GM18858 (cell line): ENCODE measurements at regions not wholly inside any gene's neighbourhood (a gene's known extent, or its start where the extent isn't known, plus 50 kb on each side); places are given as distances from the start of the nearest gene placed in this dataset.

Experiments
- ATAC-seq: cut with Tn5 transposase; IDR thresholded peaks from one replicate; pipeline ENCODE4 v1.9.1; 2021; ENCODE audit not compliant: unreplicated experiment

- ATAC-seq, result no peak
Observed at GRCh38 chr10:29857843-29858701, 201.3 kb downstream of the JCAD start.

DNA sequence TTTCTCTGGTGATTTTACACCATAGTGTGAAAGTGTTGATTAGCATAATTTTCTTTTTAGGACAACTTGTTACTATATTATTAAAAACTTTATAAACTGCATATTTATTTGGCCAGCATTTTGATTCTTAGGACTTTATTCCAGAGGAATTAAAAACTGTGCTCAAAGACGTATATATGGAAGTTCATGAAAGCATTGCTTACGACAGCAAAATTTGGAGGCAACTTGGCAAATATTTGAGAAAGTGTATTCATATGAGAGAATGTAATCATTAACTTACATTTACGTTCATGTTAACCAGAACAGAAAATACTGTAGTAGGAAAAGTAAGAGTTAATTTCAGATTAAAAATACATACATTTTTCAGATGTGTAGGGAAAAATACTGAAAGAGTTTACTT lies 203.1 kb downstream of the JCAD start:
- ATAC-seq, result no peak

DNA sequence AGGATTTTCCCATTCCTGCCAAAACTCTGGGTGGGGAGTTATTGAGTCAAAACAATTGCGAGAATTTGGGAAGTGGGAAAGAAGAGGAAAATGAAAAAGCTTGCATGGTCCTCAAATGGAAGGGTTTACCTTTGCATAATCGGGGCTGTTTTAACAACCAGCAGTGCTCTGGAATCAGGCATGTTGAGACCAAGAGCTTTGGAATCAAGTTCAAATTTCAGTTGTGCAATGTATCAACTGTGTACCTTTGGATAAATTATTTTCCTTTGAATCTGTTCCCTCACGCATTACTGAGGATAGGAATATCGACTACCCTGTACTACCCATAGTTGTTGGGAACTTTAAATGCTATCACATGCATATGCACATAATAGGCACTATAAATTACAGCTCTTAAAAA lies 205.5 kb downstream of the JCAD start:
- ATAC-seq, result no peak

DNA sequence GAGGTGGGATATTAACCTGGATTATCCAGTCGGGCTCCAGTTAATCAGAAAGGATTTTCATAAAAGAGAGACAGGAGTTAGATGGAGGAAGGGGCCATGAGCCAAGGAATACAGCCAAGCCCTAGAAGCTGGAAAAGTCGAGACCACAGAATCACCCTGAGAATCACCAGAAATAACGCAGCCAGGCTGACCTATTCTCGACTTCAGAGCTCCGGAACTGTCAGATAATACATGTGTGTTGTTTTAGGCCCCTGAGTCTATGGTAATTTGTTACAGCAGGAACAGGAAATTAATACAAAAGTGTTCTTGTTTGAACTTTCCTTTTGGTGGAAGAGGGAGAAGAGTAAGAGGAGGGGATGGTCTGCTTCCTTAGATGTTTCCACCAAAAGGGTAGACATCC lies 208.1 kb downstream of the JCAD start:
- ATAC-seq, result no peak

DNA sequence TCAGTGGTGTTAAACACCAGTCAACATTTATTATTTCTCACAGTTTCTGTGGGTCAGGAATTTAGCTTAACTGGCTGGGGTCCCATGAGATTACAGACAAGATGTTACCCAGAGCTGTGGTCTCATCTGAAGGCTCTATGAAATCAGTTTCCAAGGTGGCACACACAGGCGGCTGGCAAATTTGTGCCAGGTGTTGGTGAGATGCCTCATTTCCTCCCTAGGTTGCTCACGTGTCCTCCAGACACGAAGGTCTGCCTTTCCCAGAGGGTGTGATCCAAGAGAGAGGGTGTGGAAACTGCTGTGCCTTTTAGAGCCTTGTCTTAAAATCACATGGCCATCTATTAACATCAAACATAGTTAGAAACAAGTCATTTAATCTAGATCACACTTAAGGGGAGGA lies 209.0 kb downstream of the JCAD start:
- ATAC-seq, result no peak

- ATAC-seq, result no peak
Observed at GRCh38 chr10:29849886-29850285, 209.5 kb downstream of the JCAD start.

GRCh38 chr10:29849126-29849833 lies 210.1 kb downstream of the JCAD start:
- no peak for ATAC-seq

GRCh38 chr10:29846881-29847280 lies 212.1 kb upstream of the SVIL start:
- ATAC-seq, result no peak

GRCh38 chr10:29845166-29845565 lies 210.4 kb upstream of the SVIL start:
- no peak for ATAC-seq

DNA sequence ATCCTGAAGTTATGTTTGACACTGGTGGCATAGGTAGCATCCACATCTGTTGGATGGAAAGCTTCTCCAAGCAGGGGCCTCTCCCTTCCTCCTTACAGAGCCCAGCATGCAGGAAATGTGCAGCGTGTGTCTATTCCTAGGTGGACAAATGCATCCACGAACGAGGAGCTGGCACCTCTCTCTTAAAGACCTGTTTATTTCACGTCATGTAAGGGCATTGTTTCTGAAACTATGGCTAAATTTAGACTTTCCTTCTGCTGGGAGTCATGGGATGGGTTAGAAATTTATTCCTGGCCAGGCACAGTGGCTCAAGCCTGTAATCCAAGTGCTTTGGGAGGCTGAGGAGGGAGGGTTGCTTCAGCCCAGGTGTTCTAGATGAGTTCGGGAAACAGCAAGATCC lies 208.4 kb upstream of the SVIL start:
- ATAC-seq, result no peak

- ATAC-seq, result no peak
Observed at GRCh38 chr10:29841724-29842649, 207.2 kb upstream of the SVIL start.

DNA sequence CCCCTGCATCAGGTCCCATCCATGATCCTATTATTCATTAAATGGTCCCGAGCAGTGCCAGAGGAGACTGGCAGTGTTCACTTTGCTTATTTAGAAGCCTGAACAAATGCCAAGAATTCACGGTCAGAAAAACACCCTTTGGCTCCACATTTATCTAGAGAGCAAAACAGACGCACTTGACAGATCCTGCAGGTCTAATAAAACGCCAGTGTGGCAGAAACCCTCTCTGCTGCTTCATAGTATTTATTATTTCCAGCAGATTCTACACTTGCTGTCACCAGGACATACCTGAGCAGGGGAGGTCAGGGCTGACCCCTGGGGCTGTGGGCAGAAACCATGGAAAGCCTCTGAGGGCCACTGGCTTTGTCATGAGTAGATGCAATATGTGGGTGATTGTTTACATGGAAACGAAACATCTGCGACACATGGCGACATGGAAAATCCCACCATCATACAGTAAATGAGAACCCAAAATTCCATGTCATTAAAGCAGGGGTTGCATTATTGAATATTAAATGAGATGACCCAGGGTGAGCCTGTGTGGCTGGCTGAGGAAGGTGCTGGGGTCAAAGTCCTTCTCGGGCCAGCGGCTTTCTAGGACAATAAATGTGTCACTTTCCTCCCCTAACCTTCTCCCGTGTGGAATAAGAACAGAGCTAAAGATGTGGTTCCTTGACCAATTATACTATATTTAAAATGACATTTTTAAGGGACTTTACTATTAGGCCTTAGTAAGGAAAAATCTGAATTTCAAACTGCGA lies 205.9 kb upstream of the SVIL start:
- no peak for ATAC-seq

- no peak for ATAC-seq
Observed at GRCh38 chr10:29839826-29840515, 205.2 kb upstream of the SVIL start.

DNA sequence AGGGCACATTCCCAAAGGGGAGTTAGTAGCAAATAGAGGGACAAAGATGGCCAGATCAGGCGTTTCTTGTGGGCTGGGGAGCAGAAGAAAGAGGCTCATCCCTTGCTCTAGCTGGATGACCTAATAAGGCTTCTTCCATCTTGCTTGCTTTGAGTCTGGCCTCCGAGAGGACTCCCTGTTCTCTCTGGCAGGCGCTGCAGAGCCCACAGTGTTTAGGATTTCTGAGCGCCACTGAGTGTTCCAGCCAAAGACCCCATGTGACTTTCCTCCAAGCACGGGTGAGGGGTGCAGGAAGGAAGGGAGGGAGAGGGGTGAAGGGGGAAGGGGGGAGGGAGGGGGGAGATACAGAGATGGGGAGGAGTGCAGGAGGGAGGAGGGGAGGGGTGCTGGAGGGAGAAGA lies 203.8 kb upstream of the SVIL start:
- no peak for ATAC-seq

DNA sequence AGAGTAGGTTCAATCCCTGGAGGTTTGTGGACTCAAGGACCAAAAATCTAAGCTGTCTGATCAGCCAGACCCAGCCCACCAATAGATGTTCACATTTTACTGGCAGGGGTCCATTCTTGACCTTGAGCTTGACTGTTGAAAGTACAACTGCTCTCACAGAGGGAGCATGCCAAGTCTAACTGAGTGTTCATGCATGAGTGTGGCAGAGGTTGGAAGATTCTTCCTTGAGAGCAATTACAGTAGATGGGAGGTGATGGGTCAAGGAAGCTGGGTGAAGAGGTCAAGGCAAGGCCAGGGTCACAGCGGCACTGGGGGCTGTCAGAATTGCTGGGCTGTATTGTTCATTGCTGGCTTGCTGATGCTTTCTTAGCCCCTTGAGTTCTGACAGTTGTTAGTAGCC lies 202.8 kb upstream of the SVIL start:
- no peak for ATAC-seq

- no peak for ATAC-seq
Observed at GRCh38 chr10:29836396-29836795, 201.6 kb upstream of the SVIL start.

DNA sequence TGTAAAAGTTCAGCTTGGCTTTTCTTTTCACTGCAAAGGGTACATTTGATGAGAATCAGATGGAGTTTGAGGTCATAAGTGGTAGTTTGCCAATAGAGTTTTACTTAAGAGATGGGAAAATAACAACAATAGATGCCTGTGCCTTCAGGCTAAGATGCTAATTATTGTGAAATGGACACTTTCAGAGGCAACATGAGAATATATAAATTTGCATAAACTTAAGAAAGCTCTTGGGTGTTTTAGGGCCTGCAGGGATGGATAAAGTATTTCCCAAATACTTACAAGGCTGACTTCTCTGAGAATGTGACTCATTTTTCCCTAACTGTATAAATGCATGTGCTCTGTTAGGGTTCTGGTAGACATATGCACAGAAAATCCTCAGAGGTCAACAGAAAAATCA lies 200.3 kb upstream of the SVIL start:
- ATAC-seq, result no peak

DNA sequence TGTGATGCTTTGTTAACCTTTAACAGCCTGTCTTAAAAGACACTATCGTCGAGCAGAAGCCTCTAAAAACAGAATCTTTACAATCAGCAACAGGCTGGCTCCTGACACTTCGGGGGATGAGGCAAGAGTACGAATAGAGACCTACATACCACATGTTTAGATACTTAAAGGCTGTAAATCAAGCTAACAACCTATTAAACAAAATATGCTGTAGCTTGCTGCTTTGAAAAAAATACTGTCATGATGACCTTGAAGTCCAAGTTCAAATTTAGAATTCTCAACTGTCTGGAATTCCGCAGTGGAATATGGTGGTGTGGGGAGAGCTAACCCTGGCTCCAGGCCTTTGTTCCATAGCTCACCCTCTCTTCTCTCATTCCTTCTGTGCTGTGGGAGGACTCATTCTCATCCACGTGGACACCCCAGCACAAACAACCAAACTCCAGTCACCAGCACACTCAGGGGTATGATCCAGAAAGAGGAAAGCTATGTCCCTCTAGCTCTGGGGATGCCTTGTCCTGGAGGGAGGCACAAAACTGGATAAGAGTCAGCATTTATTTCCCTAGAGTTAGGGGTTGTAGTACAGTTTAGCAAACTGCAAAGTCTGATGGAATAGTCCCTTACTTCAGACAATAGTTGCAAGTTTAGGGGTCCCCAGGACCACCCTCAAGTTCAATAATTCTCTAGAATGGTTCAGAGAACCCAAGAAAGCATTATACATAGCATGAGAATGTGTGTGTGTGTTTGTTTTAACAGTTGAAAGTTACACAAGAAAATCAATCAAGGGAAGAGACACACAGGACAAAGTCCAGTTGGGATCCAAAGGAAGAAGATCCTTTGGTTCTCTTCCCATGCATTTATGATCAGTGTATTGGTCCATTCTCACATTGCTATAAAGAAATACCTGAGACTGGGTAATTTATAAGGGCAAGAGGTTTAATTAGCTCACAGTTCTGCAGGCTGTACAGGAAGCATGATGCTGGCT lies 196.1 kb upstream of the SVIL start:
- no peak for ATAC-seq

DNA sequence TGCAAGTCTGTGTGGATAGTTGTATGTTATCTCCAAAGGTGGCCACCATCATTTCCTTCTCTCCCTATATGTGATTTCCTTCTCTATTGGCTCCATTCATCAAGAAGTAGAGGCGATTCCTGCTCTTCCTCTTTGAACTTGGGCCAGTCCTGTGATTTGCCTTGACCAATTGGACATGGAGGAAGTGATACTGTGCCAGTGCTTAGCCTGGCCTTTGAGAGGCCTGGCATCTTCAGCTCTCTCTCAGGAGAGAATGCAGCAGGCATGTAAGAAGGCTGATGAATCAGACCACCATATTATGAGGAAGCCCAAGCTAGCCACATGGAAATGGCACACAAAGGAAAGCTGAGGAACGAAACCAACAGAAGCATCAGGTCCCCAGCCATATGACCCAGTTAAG lies 195.0 kb upstream of the SVIL start:
- no peak for ATAC-seq
